Psoas muscle (tissue), 7 donors: ENCODE measurements at regions not wholly inside any gene's neighbourhood (a gene's known extent, or its start where the extent isn't known, plus 50 kb on each side); places are given as distances from the start of the nearest gene placed in this dataset.
"Not testable (repeated sequence)": the region's sequence is repeated elsewhere in the genome, so short reads cannot be mapped to it uniquely, and the experiment has no call there.

Experiments used
- ATAC-seq, 4 donors: fragments of 200-7000 bp; cut with Tn5 transposase; one replicate each; pipeline ENCODE4 v1.9.1; 2020; ENCODE audit warnings: moderate library complexity in 3 of 4, mild to moderate bottlenecking in 2 of 4
- DNase-seq, 2 donors: peaks; one replicate each; pipeline ENCODE4 v3.0.0-alpha.2; 2020
- H3K27ac ChIP-seq: fragments of 200-600 bp; one replicate; pipeline ENCODE4 v1.8.0; 2022
- H3K27me3 ChIP-seq, 3 donors: fragments of 200-600 bp in 1 of 3; one replicate each; pipeline versions ENCODE4 v1.6.1 to v1.8.0; 2013 to 2022; ENCODE audit warnings: low read length in 2 of 3, mild to moderate bottlenecking in 2 of 3, moderate library complexity in 1 of 3; ENCODE audit not compliant: insufficient read depth in 3 of 3
- H3K36me3 ChIP-seq, 2 donors: fragments of 200-600 bp in 1 of 2; one replicate each; pipeline versions ENCODE4 v1.6.1 to v1.8.0; 2013 to 2022; ENCODE audit warnings: low read depth in 1 of 2, mild to moderate bottlenecking in 1 of 2, moderate library complexity in 1 of 2; ENCODE audit not compliant: insufficient read depth in 1 of 2
- H3K4me1 ChIP-seq: fragments of 200-600 bp; one replicate; pipeline ENCODE4 v1.8.0; 2022
- H3K4me3 ChIP-seq: fragments of 200-600 bp; one replicate; pipeline ENCODE4 v1.8.0; 2022; ENCODE audit warnings: mild to moderate bottlenecking
- H3K9me3 ChIP-seq: fragments of 200-600 bp; one replicate; pipeline ENCODE4 v1.8.0; 2022
- CTCF ChIP-seq: fragments of 200-600 bp; IDR thresholded peaks from one replicate; pipeline ENCODE4 v1.8.0; 2022; ENCODE audit warnings: antibody characterized with exemption
- WGBS, 3 donors: extraction: QIAGEN DNeasy Blood & Tissue Kit; methylation state at CpG; one replicate each; pipeline versions ENCODE4 v1.1.6 to v1.1.7; 2013; 5-methylcytosine and 5-hydroxymethylcytosine counted together
- intact Hi-C, 2 donors: fragments of 100-400 bp; cut with DNase I; formaldehyde crosslinking; loops; one replicate each; pipeline versions ENCODE4 v1.11.0 to v1.14.2; 2022
- donor health status: healthy with polysubstance abuse.
- donor health status: DM: no; HTN: no; CAD: no; lungs with moderate emphysema.
- donor health status: Bipolar disorder and iron deficiency.
- donor health status: healthy.
- donor health status: DM: yes; HTN: yes; CAD: no.
- donor health status: DM: no; HTN: no; CAD: no.
- donor health status: DM: yes; HTN: yes; CAD: no.

- TF ChIP-seq CTCF = no peak
- intact Hi-C loops = no loop called here
- ATAC-seq = no peak
- Histone ChIP-seq H3K4me3 (no peak overlapping the region), H3K9me3 (no peaks in the 10 kb centered on the region), H3K27ac (no peak overlapping the region), H3K4me1 (no peaks in the 10 kb centered on the region), H3K27me3 (no peaks in the 10 kb centered on the region), H3K36me3 (no peaks in the 10 kb centered on the region)
- no peak for DNase-seq
- WGBS, 3 donors = 43 to 62% (median 48%) methylated on average over 1 of the region's 1 CpG
Measured at GRCh38 chr12:105590571-105590970, 260.1 kb downstream of the C12orf75 start.

GRCh38 chr12:105595440-105595839 is 264.9 kb downstream of the C12orf75 start:
- intact Hi-C loops = no loop called here
- H3K36me3 ChIP-seq = no peaks in the 10 kb centered on the region
- ATAC-seq = peak; percentile 49 to 94 (median 72)
- H3K4me1 ChIP-seq = no peaks in the 10 kb centered on the region
- 56 to 72% (median 60%) methylated on average over 5 of the region's 5 CpGs for WGBS, 3 donors
- no peak for TF ChIP-seq CTCF
- no peaks in the 10 kb centered on the region for H3K9me3 ChIP-seq
- no peaks in the 10 kb centered on the region for H3K27me3 ChIP-seq
- no peak overlapping the region for H3K4me3 ChIP-seq
- no peak for DNase-seq
- H3K27ac ChIP-seq = no peak overlapping the region

GRCh38 chr12:105596731-105597130 is 266.2 kb downstream of the C12orf75 start:
- intact Hi-C loops = no loop called here
- no peak for ATAC-seq
- no peak for DNase-seq
- 74 to 77% (median 74%) methylated on average over 2 of the region's 2 CpGs for WGBS, 3 donors
- no peak for TF ChIP-seq CTCF
- Histone ChIP-seq H3K9me3 (no peaks in the 10 kb centered on the region), H3K4me1 (no peaks in the 10 kb centered on the region), H3K27ac (no peak overlapping the region), H3K4me3 (no peak overlapping the region), H3K27me3 (no peaks in the 10 kb centered on the region), H3K36me3 (no peaks in the 10 kb centered on the region)

- TF ChIP-seq CTCF = no peak
- WGBS, 3 donors = 89 to 94% (median 90%) methylated on average over 4 of the region's 4 CpGs
- Histone ChIP-seq H3K9me3 (no peaks in the 10 kb centered on the region), H3K4me3 (no peak overlapping the region), H3K4me1 (no peaks in the 10 kb centered on the region), H3K27ac (no peak overlapping the region), H3K27me3 (no peaks in the 10 kb centered on the region), H3K36me3 (no peaks in the 10 kb centered on the region)
- DNase-seq = no peak
- intact Hi-C loops = no loop called here
- no peak for ATAC-seq
Measured at GRCh38 chr12:105598031-105598430, 267.5 kb downstream of the C12orf75 start.

- no peak for DNase-seq
- Histone ChIP-seq H3K4me1 (no peaks in the 10 kb centered on the region), H3K27me3 (no peaks in the 10 kb centered on the region), H3K4me3 (no peak overlapping the region), H3K9me3 (no peaks in the 10 kb centered on the region), H3K27ac (no peak overlapping the region), H3K36me3 (no peaks in the 10 kb centered on the region)
- WGBS, 3 donors = 66 to 72% (median 67%) methylated on average over 2 of the region's 2 CpGs
- intact Hi-C loops = no loop called here
- ATAC-seq = no peak
- TF ChIP-seq CTCF = no peak
Measured at GRCh38 chr12:105600911-105601545, 270.5 kb downstream of the C12orf75 start.

- H3K27ac ChIP-seq, H3K4me1 ChIP-seq, H3K36me3 ChIP-seq, H3K4me3 ChIP-seq, H3K9me3 ChIP-seq, ATAC-seq, intact Hi-C loops, DNase-seq, H3K27me3 ChIP-seq: not testable (repeated sequence)
- 76 to 84% (median 82%) methylated on average over 5 of the region's 5 CpGs for WGBS, 3 donors
Measured at GRCh38 chr12:105602312-105602711, 271.8 kb downstream of the C12orf75 start.

GRCh38 chr12:105604281-105604680 is 273.8 kb downstream of the C12orf75 start:
- H3K9me3 ChIP-seq, intact Hi-C loops, H3K4me1 ChIP-seq, H3K27me3 ChIP-seq, H3K4me3 ChIP-seq, H3K36me3 ChIP-seq, H3K27ac ChIP-seq, DNase-seq, ATAC-seq: not testable (repeated sequence)
- 55 to 84% (median 80%) methylated on average over 3 of the region's 3 CpGs for WGBS, 3 donors
